ENCODE measurements at regions not wholly inside any gene's neighbourhood (a gene's known extent, or its start where the extent isn't known, plus 50 kb on each side); places are given as distances from the start of the nearest gene placed in this dataset.
"Not testable (repeated sequence)": the region's sequence is repeated elsewhere in the genome, so short reads cannot be mapped to it uniquely, and the experiment has no call there.

GRCh38 chr16:22989598-22989997 lies 159.7 kb downstream of the USP31 start:
- H3K9me3 Mint-ChIP-seq (ENCODE audit: unreplicated experiment) = no peaks in the 10 kb centered on the region
- no peaks in the 10 kb centered on the region for H3K36me3 Mint-ChIP-seq (ENCODE audit: low read depth, unreplicated experiment)
- no peak overlapping the region for H3K27ac Mint-ChIP-seq (ENCODE audit: unreplicated experiment)
- H3K4me1 Mint-ChIP-seq (ENCODE audit: unreplicated experiment) = peaks cover 8% of the 10 kb centered on the region
- no peak for DNase-seq (ENCODE audit: low spot score)
- H3K4me3 Mint-ChIP-seq (ENCODE audit: unreplicated experiment) = no peak overlapping the region
- TF ChIP-seq CTCF (IDR thresholded peaks at IDR 0.05; ENCODE audit: unreplicated experiment) = no peak
- no peaks in the 10 kb centered on the region for H3K27me3 Mint-ChIP-seq (ENCODE audit: unreplicated experiment)

- H3K4me3 Mint-ChIP-seq (ENCODE audit: unreplicated experiment) = no peak overlapping the region
- H3K36me3 Mint-ChIP-seq (ENCODE audit: low read depth, unreplicated experiment) = no peaks in the 10 kb centered on the region
- no peak for DNase-seq (ENCODE audit: low spot score)
- no peak overlapping the region for H3K27ac Mint-ChIP-seq (ENCODE audit: unreplicated experiment)
- H3K4me1 Mint-ChIP-seq (ENCODE audit: unreplicated experiment) = no peaks in the 10 kb centered on the region
- no peak for TF ChIP-seq CTCF (IDR thresholded peaks at IDR 0.05; ENCODE audit: unreplicated experiment)
- H3K27me3 Mint-ChIP-seq (ENCODE audit: unreplicated experiment) = no peaks in the 10 kb centered on the region
- H3K9me3 Mint-ChIP-seq (ENCODE audit: unreplicated experiment) = no peaks in the 10 kb centered on the region
Observed at GRCh38 chr16:22983614-22984013, 165.6 kb downstream of the USP31 start.

GRCh38 chr16:22980514-22980913 lies 166.6 kb downstream of the HS3ST2 start:
- not testable (repeated sequence) for H3K27me3 Mint-ChIP-seq (ENCODE audit: unreplicated experiment); H3K4me3 Mint-ChIP-seq (ENCODE audit: unreplicated experiment); H3K4me1 Mint-ChIP-seq (ENCODE audit: unreplicated experiment); H3K36me3 Mint-ChIP-seq (ENCODE audit: low read depth, unreplicated experiment); DNase-seq (ENCODE audit: low spot score); H3K27ac Mint-ChIP-seq (ENCODE audit: unreplicated experiment); H3K9me3 Mint-ChIP-seq (ENCODE audit: unreplicated experiment)

GRCh38 chr16:22979038-22979437 lies 165.1 kb downstream of the HS3ST2 start:
- peaks cover 4% of the 10 kb centered on the region for H3K4me1 Mint-ChIP-seq (ENCODE audit: unreplicated experiment)
- no peaks in the 10 kb centered on the region for H3K9me3 Mint-ChIP-seq (ENCODE audit: unreplicated experiment)
- no peak overlapping the region for H3K27ac Mint-ChIP-seq (ENCODE audit: unreplicated experiment)
- no peak for TF ChIP-seq CTCF (IDR thresholded peaks at IDR 0.05; ENCODE audit: unreplicated experiment)
- H3K27me3 Mint-ChIP-seq (ENCODE audit: unreplicated experiment) = peaks cover 2% of the 10 kb centered on the region
- H3K4me3 Mint-ChIP-seq (ENCODE audit: unreplicated experiment) = no peak overlapping the region
- no peaks in the 10 kb centered on the region for H3K36me3 Mint-ChIP-seq (ENCODE audit: low read depth, unreplicated experiment)
- DNase-seq (ENCODE audit: low spot score) = no peak

- no peaks in the 10 kb centered on the region for H3K36me3 Mint-ChIP-seq (ENCODE audit: low read depth, unreplicated experiment)
- peak; percentile 31 for TF ChIP-seq CTCF (IDR thresholded peaks at IDR 0.05; ENCODE audit: unreplicated experiment)
- DNase-seq (ENCODE audit: low spot score) = no peak
- H3K27ac Mint-ChIP-seq (ENCODE audit: unreplicated experiment) = no peak overlapping the region
- no peaks in the 10 kb centered on the region for H3K9me3 Mint-ChIP-seq (ENCODE audit: unreplicated experiment)
- H3K27me3 Mint-ChIP-seq (ENCODE audit: unreplicated experiment) = peaks cover 2% of the 10 kb centered on the region
- H3K4me3 Mint-ChIP-seq (ENCODE audit: unreplicated experiment) = no peak overlapping the region
- peaks cover 4% of the 10 kb centered on the region for H3K4me1 Mint-ChIP-seq (ENCODE audit: unreplicated experiment)
Observed at GRCh38 chr16:22977294-22977697, 163.3 kb downstream of the HS3ST2 start.

- Mint-ChIP-seq H3K9me3 (ENCODE audit: unreplicated experiment) (no peaks in the 10 kb centered on the region), H3K36me3 (ENCODE audit: low read depth, unreplicated experiment) (no peaks in the 10 kb centered on the region), H3K27ac (ENCODE audit: unreplicated experiment) (no peak overlapping the region), H3K4me1 (ENCODE audit: unreplicated experiment) (peaks cover 14% of the 10 kb centered on the region), H3K27me3 (ENCODE audit: unreplicated experiment) (peaks cover 2% of the 10 kb centered on the region), H3K4me3 (ENCODE audit: unreplicated experiment) (no peak overlapping the region)
- DNase-seq (ENCODE audit: low spot score) = no peak
- no peak for TF ChIP-seq CTCF (IDR thresholded peaks at IDR 0.05; ENCODE audit: unreplicated experiment)
Observed at GRCh38 chr16:22973522-22973921, 159.6 kb downstream of the HS3ST2 start.

All from endothelial cell (in vitro differentiated cells).